Cardiac muscle cell (in vitro differentiated cells and primary cell): ENCODE measurements at regions not wholly inside any gene's neighbourhood (a gene's known extent, or its start where the extent isn't known, plus 50 kb on each side); places are given as distances from the start of the nearest gene placed in this dataset.

Experiments used
- DNase-seq, 2 donors: peaks; one replicate each; pipeline versions ENCODE4 v3.0.0 to v3.0.0-alpha.2; 2010 to 2017; ENCODE audit warnings: low read depth in 1 of 2, low spot score in 1 of 2
- H3K27ac ChIP-seq: fragments of 200-600 bp; sonication (generic); 2 replicates; pipeline ENCODE4 v1.5.1; 2016
- H3K27me3 ChIP-seq: fragments of 200-600 bp; sonication (generic); 2 replicates; pipeline ENCODE4 v1.6.0; 2016; ENCODE audit warnings: control low read depth
- H3K36me3 ChIP-seq: fragments of 200-600 bp; sonication (generic); 2 replicates; pipeline ENCODE4 v1.5.1; 2016; ENCODE audit warnings: control low read depth
- H3K4me1 ChIP-seq: fragments of 200-600 bp; sonication (generic); 2 replicates; pipeline ENCODE4 v1.8.1; 2017; ENCODE audit warnings: low read depth, mild to moderate bottlenecking, mixed run types
- H3K4me3 ChIP-seq: fragments of 200-600 bp; sonication (generic); 2 replicates; pipeline ENCODE4 v1.5.1; 2016; ENCODE audit warnings: mild to moderate bottlenecking
- H3K9me3 ChIP-seq: fragments of 200-600 bp; sonication (generic); 2 replicates; pipeline ENCODE4 v1.5.1; 2017; ENCODE audit warnings: low read depth, mild to moderate bottlenecking, control low read depth
- TF ChIP-seq, protein P1 (sequence below): IDR thresholded peaks from 2 replicates; pipeline ENCODE4 v1.5.1; 2012; ENCODE audit warnings: low read depth, mild to moderate bottlenecking, low read length

- Histone ChIP-seq H3K4me3 (no peak overlapping the region), H3K27me3 (no peaks in the 10 kb centered on the region), H3K36me3 (no peaks in the 10 kb centered on the region), H3K4me1 (no peaks in the 10 kb centered on the region), H3K9me3 (no peaks in the 10 kb centered on the region), H3K27ac (no peak overlapping the region)
- no peak for DNase-seq
- TF ChIP-seq, protein P1, sequence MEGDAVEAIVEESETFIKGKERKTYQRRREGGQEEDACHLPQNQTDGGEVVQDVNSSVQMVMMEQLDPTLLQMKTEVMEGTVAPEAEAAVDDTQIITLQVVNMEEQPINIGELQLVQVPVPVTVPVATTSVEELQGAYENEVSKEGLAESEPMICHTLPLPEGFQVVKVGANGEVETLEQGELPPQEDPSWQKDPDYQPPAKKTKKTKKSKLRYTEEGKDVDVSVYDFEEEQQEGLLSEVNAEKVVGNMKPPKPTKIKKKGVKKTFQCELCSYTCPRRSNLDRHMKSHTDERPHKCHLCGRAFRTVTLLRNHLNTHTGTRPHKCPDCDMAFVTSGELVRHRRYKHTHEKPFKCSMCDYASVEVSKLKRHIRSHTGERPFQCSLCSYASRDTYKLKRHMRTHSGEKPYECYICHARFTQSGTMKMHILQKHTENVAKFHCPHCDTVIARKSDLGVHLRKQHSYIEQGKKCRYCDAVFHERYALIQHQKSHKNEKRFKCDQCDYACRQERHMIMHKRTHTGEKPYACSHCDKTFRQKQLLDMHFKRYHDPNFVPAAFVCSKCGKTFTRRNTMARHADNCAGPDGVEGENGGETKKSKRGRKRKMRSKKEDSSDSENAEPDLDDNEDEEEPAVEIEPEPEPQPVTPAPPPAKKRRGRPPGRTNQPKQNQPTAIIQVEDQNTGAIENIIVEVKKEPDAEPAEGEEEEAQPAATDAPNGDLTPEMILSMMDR, result no peak
These were observed 2247.5 kb downstream of the TP53TG3F start for GRCh38 chr16:35706901-35707300.

- no peaks in the 10 kb centered on the region for H3K4me1 ChIP-seq
- TF ChIP-seq, protein P1, result no peak
- no peak overlapping the region for H3K27ac ChIP-seq
- no peaks in the 10 kb centered on the region for H3K36me3 ChIP-seq
- no peaks in the 10 kb centered on the region for H3K9me3 ChIP-seq
- H3K4me3 ChIP-seq, result no peak overlapping the region
- no peak for DNase-seq
- H3K27me3 ChIP-seq, result no peaks in the 10 kb centered on the region
These were observed 2252.0 kb downstream of the TP53TG3F start for GRCh38 chr16:35711435-35711834.

DNA sequence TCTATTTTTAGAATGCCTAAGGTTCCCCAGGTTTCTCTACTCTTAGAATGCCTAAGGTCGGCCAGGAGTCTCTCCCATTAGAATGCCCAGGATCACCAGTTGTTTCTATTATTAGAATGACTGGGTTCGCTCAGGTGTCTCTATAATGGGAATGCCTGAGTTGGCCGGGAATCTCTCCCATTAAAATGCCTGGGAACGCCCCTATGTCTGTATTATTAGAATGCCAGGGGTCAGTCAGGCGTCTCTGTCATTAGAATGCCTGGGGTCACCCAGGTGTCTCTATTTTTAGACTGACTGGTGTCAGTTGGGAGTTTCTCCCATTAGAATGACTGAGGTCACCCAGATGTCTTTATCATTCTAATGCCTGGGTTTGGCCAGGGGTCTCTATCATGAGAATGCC, 2252.5 kb downstream of the TP53TG3F start:
- no peak overlapping the region for H3K4me3 ChIP-seq
- H3K27ac ChIP-seq, result no peak overlapping the region
- H3K36me3 ChIP-seq, result no peaks in the 10 kb centered on the region
- no peak for DNase-seq
- no peaks in the 10 kb centered on the region for H3K4me1 ChIP-seq
- no peaks in the 10 kb centered on the region for H3K9me3 ChIP-seq
- TF ChIP-seq, protein P1, result no peak
- H3K27me3 ChIP-seq, result no peaks in the 10 kb centered on the region

DNA sequence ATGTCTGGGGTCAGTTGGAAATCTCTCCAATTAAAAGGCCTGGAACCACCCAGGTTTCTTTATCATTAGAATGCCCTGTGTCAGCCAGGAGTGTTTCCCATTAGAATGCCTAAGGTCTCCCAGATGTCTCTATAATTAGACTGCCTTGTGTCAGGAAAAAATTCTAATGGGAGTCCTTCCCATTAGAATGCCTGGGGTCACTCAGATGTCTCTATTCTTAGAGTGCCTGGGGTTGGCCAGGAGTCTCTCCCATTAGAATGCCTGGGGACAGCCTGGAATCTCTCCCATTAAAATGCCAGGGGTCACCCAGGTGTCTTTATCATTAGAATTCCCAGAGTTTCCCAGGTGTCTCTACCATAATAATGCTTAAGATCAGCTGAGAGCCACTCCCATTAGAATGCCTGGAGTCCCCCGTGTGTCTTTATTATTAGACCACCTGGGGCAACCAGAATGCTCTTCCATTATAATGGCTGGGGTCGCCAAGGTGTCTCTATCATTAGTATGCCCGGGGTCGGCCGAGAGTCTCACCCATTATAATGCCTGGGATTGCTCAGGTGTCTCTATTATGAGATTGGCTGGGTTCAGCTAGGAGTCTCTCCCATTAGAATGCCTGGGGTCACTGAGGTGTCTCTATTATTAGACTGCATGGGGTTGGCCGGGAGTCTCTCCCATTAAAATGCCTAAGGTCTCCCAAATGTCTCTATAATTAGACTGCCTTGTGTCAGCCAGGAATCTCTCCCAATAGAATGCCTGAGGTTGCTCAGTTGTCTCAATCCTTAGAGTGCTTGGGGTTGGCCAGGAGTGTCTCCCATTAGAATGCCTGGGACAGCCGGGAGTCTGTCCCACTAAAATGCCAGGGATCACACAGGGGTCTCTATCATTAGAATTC, 2254.6 kb downstream of the TP53TG3F start:
- H3K27ac ChIP-seq, result no peak overlapping the region
- H3K4me3 ChIP-seq, result no peak overlapping the region
- H3K9me3 ChIP-seq, result no peaks in the 10 kb centered on the region
- H3K36me3 ChIP-seq, result no peaks in the 10 kb centered on the region
- TF ChIP-seq, protein P1, result no peak
- H3K27me3 ChIP-seq, result no peaks in the 10 kb centered on the region
- DNase-seq, result no peak
- no peaks in the 10 kb centered on the region for H3K4me1 ChIP-seq

DNA sequence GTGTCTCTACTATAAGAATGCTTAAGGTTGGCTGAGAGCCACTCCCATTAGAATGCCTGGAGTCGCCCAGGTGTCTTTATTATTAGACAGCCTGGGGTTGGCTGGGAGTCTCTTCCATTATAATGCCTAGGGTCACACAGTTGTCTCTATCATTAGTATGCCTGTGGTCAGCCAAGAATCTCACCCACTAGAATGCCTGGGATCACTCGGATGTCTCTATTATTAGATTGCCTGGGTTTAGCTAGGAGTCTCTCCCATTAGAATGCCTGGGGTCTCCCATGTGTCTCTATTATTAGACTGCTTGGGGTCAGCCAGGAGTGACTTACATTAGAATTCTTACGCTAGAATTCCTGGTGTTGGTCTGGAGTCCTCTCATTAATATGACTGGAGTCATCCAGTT, 2255.3 kb downstream of the TP53TG3F start:
- no peak overlapping the region for H3K4me3 ChIP-seq
- no peaks in the 10 kb centered on the region for H3K4me1 ChIP-seq
- H3K36me3 ChIP-seq, result no peaks in the 10 kb centered on the region
- H3K27ac ChIP-seq, result no peak overlapping the region
- H3K9me3 ChIP-seq, result no peaks in the 10 kb centered on the region
- TF ChIP-seq, protein P1, result no peak
- no peaks in the 10 kb centered on the region for H3K27me3 ChIP-seq
- no peak for DNase-seq
